ENCODE measurements at regions not wholly inside any gene's neighbourhood (a gene's known extent, or its start where the extent isn't known, plus 50 kb on each side); places are given as distances from the start of the nearest gene placed in this dataset.
"Not testable (repeated sequence)": the region's sequence is repeated elsewhere in the genome, so short reads cannot be mapped to it uniquely, and the experiment has no call there.

- intact Hi-C loops (cut with DNase I, micrococcal nuclease): no loop called here
- Histone ChIP-seq H3K9me3 (no peaks in the 10 kb centered on the region), H3K36me3 (ENCODE audit: low read depth) (no peaks in the 10 kb centered on the region), H3K4me1 (ENCODE audit: low read depth) (no peaks in the 10 kb centered on the region), H3K4me3 (no peak overlapping the region)
- DNase-seq (no peak), ATAC-seq (no peak)
- TF ChIP-seq CTCF (IDR thresholded peaks at IDR 0.05): no peak
Observed at GRCh38 chr12:28742791-28743190, 406.3 kb upstream of the FAR2 start.

GRCh38 chr12:28746734-28747325 is 402.2 kb upstream of the FAR2 start:
- Histone ChIP-seq H3K4me1 (ENCODE audit: low read depth) (no peaks in the 10 kb centered on the region), H3K36me3 (ENCODE audit: low read depth) (no peaks in the 10 kb centered on the region), H3K4me3 (no peak overlapping the region), H3K9me3 (no peaks in the 10 kb centered on the region)
- ATAC-seq (no peak), DNase-seq (no peak)
- intact Hi-C loops (cut with DNase I, micrococcal nuclease): no loop called here
- TF ChIP-seq CTCF (IDR thresholded peaks at IDR 0.05): no peak

- Histone ChIP-seq H3K4me1 (ENCODE audit: low read depth) (no peaks in the 10 kb centered on the region), H3K9me3 (no peaks in the 10 kb centered on the region), H3K36me3 (ENCODE audit: low read depth) (no peaks in the 10 kb centered on the region), H3K4me3 (no peak overlapping the region)
- TF ChIP-seq CTCF (IDR thresholded peaks at IDR 0.05): no peak
- intact Hi-C loops (cut with DNase I, micrococcal nuclease): no loop called here
- DNase-seq: no peak
- ATAC-seq: no peak
Observed at GRCh38 chr12:28750946-28751685, 398.0 kb upstream of the FAR2 start.

GRCh38 chr12:28755027-28755426 is 394.1 kb upstream of the FAR2 start:
- no peak for ATAC-seq

GRCh38 chr12:28759333-28759732 is 389.7 kb upstream of the FAR2 start:
- no peak for TF ChIP-seq CTCF (IDR thresholded peaks at IDR 0.05)
- ATAC-seq: peak; percentile 22
- H3K4me1 ChIP-seq (ENCODE audit: low read depth): no peaks in the 10 kb centered on the region
- intact Hi-C loops (cut with DNase I, micrococcal nuclease): no loop called here
- H3K4me3 ChIP-seq: no peak overlapping the region
- no peaks in the 10 kb centered on the region for H3K9me3 ChIP-seq
- no peak for DNase-seq
- H3K36me3 ChIP-seq (ENCODE audit: low read depth): no peaks in the 10 kb centered on the region

More at GRCh38 chr12:28755027-28755426, 394.1 kb upstream of the FAR2 start:
- no peak for TF ChIP-seq CTCF (IDR thresholded peaks at IDR 0.05)
- H3K4me1 ChIP-seq (ENCODE audit: low read depth): no peaks in the 10 kb centered on the region
- intact Hi-C loops (cut with DNase I, micrococcal nuclease): no loop called here
- H3K4me3 ChIP-seq: no peak overlapping the region
- H3K9me3 ChIP-seq: no peaks in the 10 kb centered on the region
- DNase-seq: no peak
- H3K36me3 ChIP-seq (ENCODE audit: low read depth): no peaks in the 10 kb centered on the region

- DNase-seq; H3K4me3 ChIP-seq; H3K9me3 ChIP-seq; H3K4me1 ChIP-seq (ENCODE audit: low read depth); ATAC-seq; intact Hi-C loops (cut with DNase I, micrococcal nuclease); H3K36me3 ChIP-seq (ENCODE audit: low read depth): not testable (repeated sequence)
Observed at GRCh38 chr12:28760040-28760903, 388.8 kb upstream of the FAR2 start.

- intact Hi-C loops (cut with DNase I, micrococcal nuclease); H3K36me3 ChIP-seq (ENCODE audit: low read depth); ATAC-seq; H3K4me1 ChIP-seq (ENCODE audit: low read depth); H3K9me3 ChIP-seq; DNase-seq; H3K4me3 ChIP-seq: not testable (repeated sequence)
Observed at GRCh38 chr12:28761897-28762296, 387.2 kb upstream of the FAR2 start.

Measured in mucosa of descending colon (tissue), 3 donors.